Activated T-cell treated with anti-CD3 and anti-CD28 coated beads, Interleukin-2, amount 50 U/mL, for 72 hours (primary cell): ENCODE measurements at regions not wholly inside any gene's neighbourhood (a gene's known extent, or its start where the extent isn't known, plus 50 kb on each side); places are given as distances from the start of the nearest gene placed in this dataset.

Experiments
- ATAC-seq, 2 donors: fragments of 150-1000 bp; cut with Tn5 transposase; replicated peaks in 1 of 2; 2 replicates each; pipeline ENCODE4 v1.10.0; 2021; ENCODE audit warnings: moderate library complexity in 2 of 2, mild to moderate bottlenecking in 1 of 2
- DNase-seq, 2 donors: peaks; one replicate each; pipeline ENCODE4 v3.0.0; 2021 to 2022; ENCODE audit warnings: mixed read lengths in 1 of 2
- H3K27ac Mint-ChIP-seq: one replicate; pipeline ENCODE4 v1.8.0; 2022; ENCODE audit warnings: mild to moderate bottlenecking, moderate library complexity, mixed read lengths
- H3K27me3 Mint-ChIP-seq: one replicate; pipeline ENCODE4 v1.8.0; 2022; ENCODE audit warnings: low read depth, mixed read lengths
- H3K36me3 Mint-ChIP-seq, 2 donors: one replicate each; pipeline ENCODE4 v1.8.0; 2022; ENCODE audit warnings: mixed read lengths in 2 of 2, mild to moderate bottlenecking in 1 of 2; ENCODE audit not compliant: insufficient read depth in 2 of 2
- H3K4me1 Mint-ChIP-seq: one replicate; pipeline ENCODE4 v1.8.0; 2022; ENCODE audit warnings: low read depth, mixed read lengths
- H3K4me3 Mint-ChIP-seq, 2 donors: one replicate each; pipeline ENCODE4 v1.8.0; 2022; ENCODE audit warnings: mild to moderate bottlenecking in 2 of 2, mixed read lengths in 2 of 2, moderate library complexity in 2 of 2
- H3K9me3 Mint-ChIP-seq, 2 donors: one replicate each; pipeline ENCODE4 v1.8.0; 2022; ENCODE audit warnings: mixed read lengths in 2 of 2

DNA sequence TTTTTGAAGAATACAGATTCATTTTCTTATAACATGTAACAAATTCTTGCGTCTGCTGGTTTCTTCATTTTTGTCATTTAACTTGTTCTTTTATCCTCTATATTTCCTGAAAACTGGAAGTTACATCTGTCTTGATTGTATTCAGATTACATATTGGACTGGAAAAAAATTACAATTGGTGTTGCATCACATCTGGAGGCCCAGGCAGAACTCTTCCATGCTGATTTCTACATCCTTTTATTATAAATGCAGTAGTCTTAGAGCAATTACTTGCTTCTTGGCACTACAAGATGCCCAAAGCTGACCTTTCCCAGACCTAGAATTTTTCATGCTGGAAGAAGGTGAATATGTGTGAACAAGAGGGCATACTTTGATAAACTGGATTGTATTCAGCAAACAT lies 460.9 kb upstream of the CNTNAP2 start:
- H3K9me3 Mint-ChIP-seq: peaks cover 7 to 13% of the 10 kb centered on the region in 2 donors
- no peaks in the 10 kb centered on the region for H3K27me3 Mint-ChIP-seq
- H3K27ac Mint-ChIP-seq: no peak overlapping the region
- ATAC-seq: no peak
- H3K36me3 Mint-ChIP-seq: peaks cover 0 to 3% of the 10 kb centered on the region in 2 donors
- H3K4me3 Mint-ChIP-seq: no peak overlapping the region
- H3K4me1 Mint-ChIP-seq: no peaks in the 10 kb centered on the region
- DNase-seq: no peak

DNA sequence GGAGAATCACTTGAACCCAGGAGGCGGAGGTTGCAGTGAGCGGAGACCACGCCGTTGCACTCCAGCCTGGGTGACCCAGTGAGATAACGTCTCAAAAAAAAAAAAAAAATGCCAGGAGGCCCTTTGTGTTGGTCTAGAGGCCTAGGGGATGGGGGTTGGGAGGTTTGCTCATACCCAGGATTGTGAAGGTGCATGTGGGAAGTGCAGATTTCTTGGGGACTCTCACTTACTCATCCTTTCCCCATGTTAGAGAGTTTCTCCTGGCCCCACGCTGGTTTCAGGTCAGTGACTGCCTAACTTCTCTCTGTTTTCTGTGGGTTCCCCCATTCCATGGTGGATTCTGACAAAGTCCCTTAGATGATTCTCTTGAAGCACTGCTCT lies 471.5 kb upstream of the CNTNAP2 start:
- H3K27ac Mint-ChIP-seq: no peak overlapping the region
- no peaks in the 10 kb centered on the region for H3K4me1 Mint-ChIP-seq
- no peaks in the 10 kb centered on the region for H3K27me3 Mint-ChIP-seq
- no peak overlapping the region for H3K4me3 Mint-ChIP-seq
- H3K9me3 Mint-ChIP-seq: peaks cover 6 to 8% of the 10 kb centered on the region in 2 donors
- no peak for ATAC-seq
- DNase-seq: no peak
- H3K36me3 Mint-ChIP-seq: peaks cover 0 to 2% of the 10 kb centered on the region in 2 donors

DNA sequence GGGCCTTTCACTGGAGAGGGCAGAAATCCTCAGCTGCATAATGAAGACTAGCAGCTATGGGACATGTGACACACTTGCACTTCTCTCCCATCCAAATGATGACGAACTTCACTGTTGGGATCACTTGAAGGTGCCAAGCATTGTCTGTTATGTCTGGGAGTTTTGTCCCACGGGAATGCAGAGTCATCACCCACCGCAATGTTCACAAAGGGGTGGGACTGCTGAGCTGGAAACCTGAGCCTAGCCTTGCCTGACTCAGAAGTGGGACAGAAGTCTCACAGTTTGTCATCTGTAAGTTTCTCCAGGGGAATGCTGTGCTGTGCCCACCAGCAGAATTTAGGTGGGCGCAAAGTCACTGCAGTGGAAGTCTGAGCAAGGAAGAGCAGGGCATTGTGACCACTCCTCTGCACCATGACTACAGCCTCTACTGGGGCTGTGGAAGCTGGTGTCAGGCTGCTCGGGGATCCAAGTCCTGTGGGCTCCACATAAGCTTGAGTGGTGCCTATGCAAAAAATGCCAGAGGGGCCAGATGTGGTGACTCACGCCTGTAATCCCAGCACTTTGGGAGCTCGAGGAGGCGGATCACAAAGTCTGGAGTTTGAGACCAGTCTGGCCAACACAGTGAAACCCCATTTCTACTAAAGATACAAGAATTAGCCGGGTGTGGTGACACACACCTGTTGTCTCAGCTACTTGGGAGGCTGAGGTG lies 472.0 kb upstream of the CNTNAP2 start:
- H3K27ac Mint-ChIP-seq: no peak overlapping the region
- no peaks in the 10 kb centered on the region for H3K4me1 Mint-ChIP-seq
- no peak for ATAC-seq
- H3K36me3 Mint-ChIP-seq: peaks cover 0 to 2% of the 10 kb centered on the region in 2 donors
- no peak for DNase-seq
- H3K27me3 Mint-ChIP-seq: no peaks in the 10 kb centered on the region
- no peak overlapping the region for H3K4me3 Mint-ChIP-seq
- peaks cover 6 to 8% of the 10 kb centered on the region in 2 donors for H3K9me3 Mint-ChIP-seq

DNA sequence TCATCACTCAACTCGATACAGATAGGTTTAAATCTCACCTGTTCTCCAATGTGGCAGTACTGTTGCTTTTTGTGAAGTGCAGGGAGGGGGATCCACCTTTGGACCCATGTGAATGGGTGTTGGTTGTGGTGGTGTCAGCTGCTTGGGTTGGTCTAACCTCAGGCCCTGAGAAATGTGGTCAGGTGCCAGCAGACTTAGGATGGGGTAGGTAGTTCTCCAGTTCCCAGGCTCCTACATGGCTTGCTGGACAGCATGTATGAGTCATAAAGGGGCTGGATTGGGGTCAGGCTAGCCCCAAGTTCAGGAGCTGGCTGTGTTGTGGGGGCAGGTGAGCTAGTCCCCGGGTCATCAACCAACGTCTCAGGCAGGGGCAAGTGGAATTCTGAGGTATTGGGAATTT lies 472.6 kb upstream of the CNTNAP2 start:
- Mint-ChIP-seq H3K36me3 (peaks cover 0 to 2% of the 10 kb centered on the region in 2 donors), H3K4me1 (no peaks in the 10 kb centered on the region), H3K9me3 (peaks cover 7 to 9% of the 10 kb centered on the region in 2 donors), H3K4me3 (no peak overlapping the region), H3K27me3 (no peaks in the 10 kb centered on the region), H3K27ac (no peak overlapping the region)
- no peak for DNase-seq
- ATAC-seq: no peak

DNA sequence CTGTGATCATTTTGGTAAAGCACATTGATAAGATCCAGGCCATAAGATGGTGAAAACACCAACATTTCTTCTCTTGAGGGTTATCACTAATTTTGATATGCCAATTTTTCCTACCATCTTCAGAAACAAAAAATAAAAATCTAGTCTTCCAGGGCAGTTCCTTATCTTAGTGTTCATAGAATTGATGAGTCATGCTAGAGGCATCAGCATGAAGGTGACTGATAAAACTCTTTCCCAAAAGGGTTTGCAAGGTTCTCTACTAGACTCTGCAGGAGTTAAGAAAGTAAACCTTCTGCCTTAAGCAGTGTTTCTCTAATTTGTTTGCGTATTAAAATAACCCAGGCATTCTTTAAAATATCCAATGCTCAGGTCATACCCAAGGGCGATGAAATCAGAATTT lies 483.1 kb upstream of the CNTNAP2 start:
- H3K9me3 Mint-ChIP-seq: peaks cover 4 to 8% of the 10 kb centered on the region in 2 donors
- H3K36me3 Mint-ChIP-seq: no peaks in the 10 kb centered on the region
- H3K4me3 Mint-ChIP-seq: no peak overlapping the region
- H3K4me1 Mint-ChIP-seq: no peaks in the 10 kb centered on the region
- H3K27me3 Mint-ChIP-seq: no peaks in the 10 kb centered on the region
- ATAC-seq: no peak
- H3K27ac Mint-ChIP-seq: no peak overlapping the region
- no peak for DNase-seq

DNA sequence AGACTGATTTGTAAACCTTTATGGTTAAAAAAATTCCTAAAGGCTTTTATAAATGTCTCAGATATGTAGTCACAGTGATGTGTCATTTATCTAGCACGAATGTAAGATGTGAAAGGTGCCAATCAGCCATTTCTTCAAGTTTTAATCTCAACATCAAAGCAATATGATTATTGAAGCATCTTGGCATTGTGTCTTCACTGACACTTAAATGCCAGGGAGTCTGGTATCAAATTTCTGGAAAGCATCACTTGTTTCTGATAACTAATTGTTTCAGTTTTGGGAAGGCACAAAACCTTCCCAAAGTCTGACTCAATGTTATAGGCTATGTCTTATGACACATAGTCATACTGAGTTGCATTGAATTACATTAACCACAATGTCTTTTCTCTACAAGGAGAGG lies 492.0 kb upstream of the CNTNAP2 start:
- H3K27ac Mint-ChIP-seq: no peak overlapping the region
- H3K4me1 Mint-ChIP-seq: no peaks in the 10 kb centered on the region
- H3K9me3 Mint-ChIP-seq: peaks cover 2 to 8% of the 10 kb centered on the region in 2 donors
- H3K27me3 Mint-ChIP-seq: no peaks in the 10 kb centered on the region
- no peak overlapping the region for H3K4me3 Mint-ChIP-seq
- H3K36me3 Mint-ChIP-seq: no peaks in the 10 kb centered on the region
- ATAC-seq: no peak
- DNase-seq: no peak

DNA sequence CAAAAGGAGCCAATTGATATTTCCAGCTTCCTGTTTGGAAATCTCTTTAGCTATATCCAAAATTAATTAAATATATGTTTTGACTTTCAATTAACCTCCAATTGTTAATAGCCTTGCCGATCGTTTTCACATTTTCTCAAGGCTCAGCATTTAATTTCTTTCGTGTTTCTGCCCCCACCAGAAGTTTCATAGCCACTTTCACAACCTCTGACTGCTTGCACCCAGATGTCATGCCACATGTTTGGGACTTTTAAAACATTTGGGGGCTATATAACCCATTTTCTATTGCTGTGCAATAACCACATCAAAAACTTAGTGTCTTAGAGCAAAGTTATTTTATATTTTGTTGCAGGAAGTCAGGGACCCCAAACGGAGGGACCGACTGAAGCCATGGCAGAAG lies 510.6 kb upstream of the CNTNAP2 start:
- Mint-ChIP-seq H3K36me3 (peaks cover 0 to 6% of the 10 kb centered on the region in 2 donors), H3K27ac (no peak overlapping the region), H3K27me3 (no peaks in the 10 kb centered on the region), H3K4me3 (no peak overlapping the region), H3K4me1 (no peaks in the 10 kb centered on the region), H3K9me3 (peaks cover 14 to 17% of the 10 kb centered on the region in 2 donors)
- ATAC-seq (no peak), DNase-seq (no peak)

DNA sequence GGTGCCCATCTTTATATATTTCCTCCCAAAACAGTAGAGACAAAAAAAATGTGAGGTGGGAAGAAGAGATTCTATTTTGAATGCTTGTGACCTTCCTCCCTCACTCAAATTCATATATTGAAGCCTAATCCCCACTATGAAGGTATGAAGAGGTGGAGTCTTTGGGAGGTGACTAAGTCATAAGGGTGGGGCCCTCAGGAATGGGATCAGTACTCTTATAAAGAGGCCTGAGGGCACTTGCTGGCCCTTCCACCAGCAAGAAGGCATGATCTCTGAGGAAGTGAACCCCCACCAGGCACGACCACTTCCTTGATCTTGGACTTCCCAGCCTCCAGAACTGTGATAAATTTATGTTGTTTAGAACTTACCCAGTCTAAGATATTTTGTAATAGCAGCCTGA lies 517.2 kb upstream of the CNTNAP2 start:
- Mint-ChIP-seq H3K4me1 (no peaks in the 10 kb centered on the region), H3K9me3 (peaks cover 5 to 8% of the 10 kb centered on the region in 2 donors), H3K27ac (no peak overlapping the region), H3K36me3 (no peaks in the 10 kb centered on the region), H3K27me3 (no peaks in the 10 kb centered on the region), H3K4me3 (no peak overlapping the region)
- no peak for ATAC-seq
- DNase-seq: no peak

DNA sequence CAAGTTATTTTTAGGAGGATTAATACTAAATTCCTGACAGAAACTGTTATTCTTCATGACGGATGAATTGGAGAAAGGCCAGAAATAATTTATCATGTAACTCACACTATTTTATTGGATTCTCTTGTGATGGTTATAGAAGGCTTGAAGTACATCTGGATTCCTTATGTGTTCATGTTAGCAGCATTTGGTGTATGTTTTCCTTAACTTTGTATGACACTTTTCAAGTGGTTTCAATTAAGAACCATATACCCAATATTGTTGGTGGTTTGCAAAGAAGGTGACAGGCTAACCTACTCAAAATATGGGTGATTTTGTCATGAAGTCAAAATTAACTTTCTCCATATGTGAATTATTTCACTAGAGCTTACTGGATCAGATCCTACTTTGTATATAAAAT lies 532.2 kb upstream of the CNTNAP2 start:
- DNase-seq (no peak), ATAC-seq (no peak)
- Mint-ChIP-seq H3K4me3 (no peak overlapping the region), H3K4me1 (no peaks in the 10 kb centered on the region), H3K9me3 (peaks cover 1 to 3% of the 10 kb centered on the region in 2 donors), H3K27ac (no peak overlapping the region), H3K36me3 (no peaks in the 10 kb centered on the region), H3K27me3 (no peaks in the 10 kb centered on the region)

DNA sequence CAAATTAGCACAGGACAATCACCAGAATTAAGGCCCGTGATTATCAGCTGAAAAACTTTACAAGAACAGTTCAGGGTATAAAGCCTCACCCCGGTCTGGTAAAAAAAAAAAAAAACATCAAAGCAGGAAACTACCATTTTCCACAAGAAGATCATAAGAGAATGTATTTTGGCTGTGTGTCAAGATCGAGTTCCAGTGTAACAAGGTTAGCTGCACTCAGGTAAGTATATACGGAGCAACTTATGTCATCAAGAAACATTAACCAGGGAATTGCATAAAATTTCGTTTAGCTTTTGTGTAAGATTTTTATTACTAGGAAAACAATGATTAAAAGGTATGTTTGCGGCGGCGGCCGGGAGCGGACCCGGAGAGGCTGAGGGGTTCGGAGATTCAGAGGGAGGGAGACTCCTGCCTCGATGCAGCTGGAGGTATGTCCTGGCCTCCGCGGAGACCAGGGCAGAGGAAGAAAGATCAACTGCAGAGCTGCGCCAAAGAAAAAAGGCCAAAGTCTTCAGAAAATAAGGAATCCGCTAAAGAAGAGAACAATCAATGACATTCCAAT lies 533.8 kb upstream of the CNTNAP2 start:
- peaks cover 1 to 3% of the 10 kb centered on the region in 2 donors for H3K9me3 Mint-ChIP-seq
- no peak overlapping the region for H3K27ac Mint-ChIP-seq
- ATAC-seq (no peak), DNase-seq (no peak)
- no peaks in the 10 kb centered on the region for H3K27me3 Mint-ChIP-seq
- no peaks in the 10 kb centered on the region for H3K4me1 Mint-ChIP-seq
- H3K36me3 Mint-ChIP-seq: no peaks in the 10 kb centered on the region
- H3K4me3 Mint-ChIP-seq: no peak overlapping the region

DNA sequence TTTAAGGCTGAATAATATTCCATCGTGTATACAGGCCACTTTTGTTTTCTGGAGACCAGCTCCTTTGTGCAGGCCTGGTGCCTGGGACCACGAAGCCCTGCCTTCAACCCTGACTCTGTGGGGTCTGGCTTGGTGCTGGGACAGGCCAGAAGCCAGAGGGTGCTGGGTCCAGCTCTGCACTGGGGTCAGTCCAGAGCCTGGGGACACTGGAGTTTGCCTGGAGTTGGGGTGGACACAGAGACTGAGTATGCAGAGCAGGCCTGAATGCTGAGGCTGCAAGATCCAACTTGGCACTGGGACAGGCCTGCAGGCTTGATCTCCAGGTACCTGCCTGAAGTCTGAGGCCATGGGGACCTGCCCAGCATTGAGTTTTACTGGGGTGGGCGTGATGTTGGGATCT lies 558.8 kb upstream of the CNTNAP2 start:
- Mint-ChIP-seq H3K36me3 (no peaks in the 10 kb centered on the region), H3K4me1 (no peaks in the 10 kb centered on the region), H3K4me3 (no peak overlapping the region), H3K9me3 (peaks cover 2 to 3% of the 10 kb centered on the region in 2 donors), H3K27me3 (no peaks in the 10 kb centered on the region), H3K27ac (no peak overlapping the region)
- no peak for DNase-seq
- no peak for ATAC-seq

DNA sequence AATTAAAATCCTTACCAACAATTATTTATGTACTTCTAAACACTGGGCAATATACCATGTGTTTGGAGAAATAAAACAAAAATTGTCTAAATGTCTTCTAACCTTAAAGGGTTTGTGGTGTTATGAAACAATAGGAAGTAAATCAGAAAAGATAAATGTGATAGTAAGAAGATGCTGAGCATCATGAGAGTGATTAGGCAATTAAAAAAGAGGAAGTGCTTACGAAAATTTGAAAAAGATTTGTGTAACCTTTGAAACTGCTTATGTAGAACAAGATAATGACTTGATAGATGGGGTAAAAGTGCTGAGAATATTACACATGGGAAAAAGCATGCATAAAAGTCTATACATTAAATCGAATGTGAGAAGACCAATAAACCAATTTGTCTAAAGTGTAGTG lies 573.4 kb upstream of the CNTNAP2 start:
- no peak for DNase-seq
- Mint-ChIP-seq H3K4me3 (no peak overlapping the region), H3K27ac (no peak overlapping the region), H3K27me3 (no peaks in the 10 kb centered on the region), H3K36me3 (peaks cover 0 to 2% of the 10 kb centered on the region in 2 donors), H3K4me1 (no peaks in the 10 kb centered on the region), H3K9me3 (peaks cover 11% of the 10 kb centered on the region in 2 donors)
- ATAC-seq: no peak

DNA sequence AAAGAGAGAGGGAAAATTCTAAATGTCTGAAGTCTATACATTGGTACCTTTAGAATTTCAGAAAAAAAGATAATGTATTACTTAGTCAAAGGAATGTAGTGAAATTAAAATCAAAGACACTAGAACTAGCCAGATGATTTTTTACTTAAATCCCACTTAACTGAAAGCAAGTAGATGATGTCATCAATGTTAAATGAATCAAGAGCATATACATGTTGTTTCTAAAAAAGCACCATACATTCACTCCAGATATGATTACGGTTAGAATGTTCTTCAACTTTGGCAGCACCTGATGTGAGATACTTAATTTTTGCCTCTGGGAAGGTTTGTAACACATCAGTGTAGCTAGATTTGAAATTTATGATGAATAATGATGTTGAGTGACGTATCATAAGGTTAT lies 576.7 kb upstream of the CNTNAP2 start:
- Mint-ChIP-seq H3K4me3 (no peak overlapping the region), H3K27me3 (no peaks in the 10 kb centered on the region), H3K4me1 (no peaks in the 10 kb centered on the region), H3K27ac (no peak overlapping the region), H3K9me3 (peaks cover 3 to 4% of the 10 kb centered on the region in 2 donors), H3K36me3 (peaks cover 0 to 2% of the 10 kb centered on the region in 2 donors)
- DNase-seq: no peak
- no peak for ATAC-seq

DNA sequence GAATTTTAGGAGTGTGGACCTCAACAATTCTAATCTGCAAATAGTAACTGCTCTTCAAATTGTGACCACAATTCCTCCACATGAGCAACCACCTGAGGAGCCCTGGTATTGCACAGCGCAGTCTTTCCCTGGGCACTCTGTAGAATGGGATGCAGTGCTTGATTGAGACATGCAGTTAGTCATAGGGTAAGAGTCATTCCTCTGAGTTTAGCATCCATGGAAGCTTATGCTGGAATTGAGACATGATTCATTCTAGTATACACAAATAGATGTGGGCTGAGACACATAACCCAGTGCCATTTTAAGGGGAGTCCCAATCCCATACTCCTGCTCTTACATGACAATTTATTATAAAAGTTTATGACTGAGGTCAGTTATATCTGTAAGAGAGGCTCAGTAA lies 582.3 kb upstream of the CNTNAP2 start:
- Mint-ChIP-seq H3K27ac (no peak overlapping the region), H3K4me3 (no peak overlapping the region), H3K4me1 (no peaks in the 10 kb centered on the region), H3K27me3 (no peaks in the 10 kb centered on the region), H3K36me3 (no peaks in the 10 kb centered on the region), H3K9me3 (peaks cover 3 to 4% of the 10 kb centered on the region in 2 donors)
- ATAC-seq (no peak), DNase-seq (no peak)
